ENCODE measurements at regions not wholly inside any gene's neighbourhood (a gene's known extent, or its start where the extent isn't known, plus 50 kb on each side); places are given as distances from the start of the nearest gene placed in this dataset.

DNA sequence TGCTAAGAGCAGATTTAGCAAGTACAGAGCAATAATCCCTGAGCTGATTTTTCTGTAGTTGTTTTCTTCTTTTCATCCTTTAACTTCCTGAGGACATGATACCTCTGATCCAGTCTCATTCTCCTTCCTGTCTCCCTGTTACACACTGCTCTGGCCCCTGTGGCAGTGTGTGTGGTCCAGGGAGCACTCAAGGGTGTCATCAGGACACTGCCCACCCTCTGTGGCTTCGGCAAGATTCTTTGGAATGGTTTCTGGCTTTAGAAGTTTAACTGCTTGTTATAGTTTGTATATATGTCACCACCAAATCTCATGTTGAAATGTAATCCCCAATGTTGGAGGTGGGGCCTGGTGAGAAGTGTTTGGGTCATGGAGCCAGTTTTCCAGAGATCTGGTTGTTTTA lies 637.3 kb downstream of the BCOR start (continued):
- TF ChIP-seq, protein P1, sequence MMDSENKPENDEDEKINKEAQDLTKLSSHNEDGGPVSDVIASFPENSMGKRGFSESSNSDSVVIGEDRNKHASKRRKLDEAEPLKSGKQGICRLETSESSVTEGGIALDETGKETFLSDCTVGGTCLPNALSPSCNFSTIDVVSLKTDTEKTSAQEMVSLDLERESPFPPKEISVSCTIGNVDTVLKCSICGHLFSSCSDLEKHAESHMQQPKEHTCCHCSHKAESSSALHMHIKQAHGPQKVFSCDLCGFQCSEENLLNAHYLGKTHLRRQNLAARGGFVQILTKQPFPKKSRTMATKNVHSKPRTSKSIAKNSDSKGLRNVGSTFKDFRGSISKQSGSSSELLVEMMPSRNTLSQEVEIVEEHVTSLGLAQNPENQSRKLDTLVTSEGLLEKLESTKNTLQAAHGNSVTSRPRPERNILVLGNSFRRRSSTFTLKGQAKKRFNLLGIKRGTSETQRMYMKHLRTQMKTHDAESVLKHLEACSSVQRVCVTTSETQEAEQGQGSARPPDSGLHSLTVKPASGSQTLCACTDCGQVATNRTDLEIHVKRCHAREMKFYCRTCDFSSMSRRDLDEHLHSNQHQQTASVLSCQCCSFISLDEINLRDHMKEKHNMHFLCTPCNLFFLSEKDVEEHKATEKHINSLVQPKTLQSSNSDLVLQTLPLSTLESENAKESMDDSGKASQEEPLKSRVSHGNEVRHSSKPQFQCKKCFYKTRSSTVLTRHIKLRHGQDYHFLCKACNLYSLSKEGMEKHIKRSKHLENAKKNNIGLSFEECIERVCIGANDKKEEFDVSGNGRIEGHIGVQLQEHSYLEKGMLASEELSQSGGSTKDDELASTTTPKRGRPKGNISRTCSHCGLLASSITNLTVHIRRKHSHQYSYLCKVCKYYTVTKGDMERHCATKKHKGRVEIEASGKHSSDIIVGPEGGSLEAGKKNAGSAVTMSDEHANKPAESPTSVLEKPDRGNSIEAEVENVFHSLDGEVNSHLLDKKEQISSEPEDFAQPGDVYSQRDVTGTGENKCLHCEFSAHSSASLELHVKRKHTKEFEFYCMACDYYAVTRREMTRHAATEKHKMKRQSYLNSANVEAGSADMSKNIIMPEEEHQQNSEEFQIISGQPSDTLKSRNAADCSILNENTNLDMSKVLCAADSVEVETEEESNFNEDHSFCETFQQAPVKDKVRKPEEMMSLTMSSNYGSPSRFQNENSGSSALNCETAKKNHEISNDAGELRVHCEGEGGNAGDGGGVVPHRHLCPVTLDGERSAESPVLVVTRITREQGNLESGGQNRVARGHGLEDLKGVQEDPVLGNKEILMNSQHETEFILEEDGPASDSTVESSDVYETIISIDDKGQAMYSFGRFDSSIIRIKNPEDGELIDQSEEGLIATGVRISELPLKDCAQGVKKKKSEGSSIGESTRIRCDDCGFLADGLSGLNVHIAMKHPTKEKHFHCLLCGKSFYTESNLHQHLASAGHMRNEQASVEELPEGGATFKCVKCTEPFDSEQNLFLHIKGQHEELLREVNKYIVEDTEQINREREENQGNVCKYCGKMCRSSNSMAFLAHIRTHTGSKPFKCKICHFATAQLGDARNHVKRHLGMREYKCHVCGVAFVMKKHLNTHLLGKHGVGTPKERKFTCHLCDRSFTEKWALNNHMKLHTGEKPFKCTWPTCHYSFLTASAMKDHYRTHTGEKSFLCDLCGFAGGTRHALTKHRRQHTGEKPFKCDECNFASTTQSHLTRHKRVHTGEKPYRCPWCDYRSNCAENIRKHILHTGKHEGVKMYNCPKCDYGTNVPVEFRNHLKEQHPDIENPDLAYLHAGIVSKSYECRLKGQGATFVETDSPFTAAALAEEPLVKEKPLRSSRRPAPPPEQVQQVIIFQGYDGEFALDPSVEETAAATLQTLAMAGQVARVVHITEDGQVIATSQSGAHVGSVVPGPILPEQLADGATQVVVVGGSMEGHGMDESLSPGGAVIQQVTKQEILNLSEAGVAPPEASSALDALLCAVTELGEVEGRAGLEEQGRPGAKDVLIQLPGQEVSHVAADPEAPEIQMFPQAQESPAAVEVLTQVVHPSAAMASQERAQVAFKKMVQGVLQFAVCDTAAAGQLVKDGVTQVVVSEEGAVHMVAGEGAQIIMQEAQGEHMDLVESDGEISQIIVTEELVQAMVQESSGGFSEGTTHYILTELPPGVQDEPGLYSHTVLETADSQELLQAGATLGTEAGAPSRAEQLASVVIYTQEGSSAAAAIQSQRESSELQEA (IDR thresholded peaks at IDR 0.05; ENCODE audit: low read depth) = no peak
- TF ChIP-seq, protein P2, sequence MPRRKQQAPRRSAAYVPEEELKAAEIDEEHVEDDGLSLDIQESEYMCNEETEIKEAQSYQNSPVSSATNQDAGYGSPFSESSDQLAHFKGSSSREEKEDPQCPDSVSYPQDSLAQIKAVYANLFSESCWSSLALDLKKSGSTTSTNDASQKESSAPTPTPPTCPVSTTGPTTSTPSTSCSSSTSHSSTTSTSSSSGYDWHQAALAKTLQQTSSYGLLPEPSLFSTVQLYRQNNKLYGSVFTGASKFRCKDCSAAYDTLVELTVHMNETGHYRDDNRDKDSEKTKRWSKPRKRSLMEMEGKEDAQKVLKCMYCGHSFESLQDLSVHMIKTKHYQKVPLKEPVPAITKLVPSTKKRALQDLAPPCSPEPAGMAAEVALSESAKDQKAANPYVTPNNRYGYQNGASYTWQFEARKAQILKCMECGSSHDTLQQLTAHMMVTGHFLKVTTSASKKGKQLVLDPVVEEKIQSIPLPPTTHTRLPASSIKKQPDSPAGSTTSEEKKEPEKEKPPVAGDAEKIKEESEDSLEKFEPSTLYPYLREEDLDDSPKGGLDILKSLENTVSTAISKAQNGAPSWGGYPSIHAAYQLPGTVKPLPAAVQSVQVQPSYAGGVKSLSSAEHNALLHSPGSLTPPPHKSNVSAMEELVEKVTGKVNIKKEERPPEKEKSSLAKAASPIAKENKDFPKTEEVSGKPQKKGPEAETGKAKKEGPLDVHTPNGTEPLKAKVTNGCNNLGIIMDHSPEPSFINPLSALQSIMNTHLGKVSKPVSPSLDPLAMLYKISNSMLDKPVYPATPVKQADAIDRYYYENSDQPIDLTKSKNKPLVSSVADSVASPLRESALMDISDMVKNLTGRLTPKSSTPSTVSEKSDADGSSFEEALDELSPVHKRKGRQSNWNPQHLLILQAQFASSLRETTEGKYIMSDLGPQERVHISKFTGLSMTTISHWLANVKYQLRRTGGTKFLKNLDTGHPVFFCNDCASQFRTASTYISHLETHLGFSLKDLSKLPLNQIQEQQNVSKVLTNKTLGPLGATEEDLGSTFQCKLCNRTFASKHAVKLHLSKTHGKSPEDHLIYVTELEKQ (CRISPR knock-in tag; IDR thresholded peaks at IDR 0.05) = no peak
- no peak for TF ChIP-seq ZBED1 (IDR thresholded peaks at IDR 0.05)
- no peak for TF ChIP-seq STAG1 (CRISPR knock-in tag; IDR thresholded peaks at IDR 0.05; ENCODE audit: borderline replicate concordance)
